HEK293 (cell line): ENCODE measurements at regions not wholly inside any gene's neighbourhood (a gene's known extent, or its start where the extent isn't known, plus 50 kb on each side); places are given as distances from the start of the nearest gene placed in this dataset.

Experiments used
- CTCF ChIA-PET: fragments of 350-600 bp; formaldehyde crosslinking; extraction: SDS; loops from one replicate; lab custom pipeline; 2021; ENCODE audit warnings: antibody characterized with exemption; lab: Yijun Ruan, JAX
- POLR2A ChIA-PET: fragments of 300-600 bp; formaldehyde crosslinking; extraction: SDS; loops from one replicate; lab custom pipeline; 2020; ENCODE audit warnings: antibody characterized with exemption, inconsistent platforms; lab: Yijun Ruan, JAX
- H3K27ac ChIP-seq: fragments of 200-500 bp; sonication (Bioruptor generic); 2 replicates; pipeline ENCODE4 v1.5.1; 2014; ENCODE audit warnings: low read depth, low read length, control low read depth, inconsistent platforms; ENCODE audit errors: extremely low read depth
- H3K36me3 ChIP-seq, 2 experiments: fragments of 200-500 bp in 1 of 2; sonication (Bioruptor generic) in 1 of 2; 1 replicate in 1 of 2; 2 replicates in 1 of 2; pipeline ENCODE4 v1.5.1; 2014 to 2017; ENCODE audit warnings: inconsistent platforms in 2 of 2, low read length in 2 of 2; ENCODE audit not compliant: control insufficient read depth in 2 of 2, insufficient read depth in 1 of 2
- H3K4me1 ChIP-seq: fragments of 200-500 bp; sonication (Bioruptor generic); 2 replicates; pipeline ENCODE4 v1.5.1; 2014; ENCODE audit warnings: mild to moderate bottlenecking, low read length, inconsistent platforms; ENCODE audit not compliant: control insufficient read depth, insufficient read depth
- H3K4me3 ChIP-seq: 2 replicates; pipeline ENCODE4 v1.5.1; 2011; ENCODE audit warnings: low read depth, mild to moderate bottlenecking, control low read depth, low read length, moderate library complexity
- H3K9me3 ChIP-seq: fragments of 200-500 bp; sonication (Bioruptor generic); 2 replicates; pipeline ENCODE4 v1.5.1; 2014; ENCODE audit warnings: low read depth, low read length, inconsistent platforms; ENCODE audit not compliant: control insufficient read depth, insufficient read depth
- FEZF1 ChIP-seq: fragments of 450-650 bp; formaldehyde crosslinking; IDR thresholded peaks from 2 replicates; pipeline ENCODE4 v1.5.1; 2016; ENCODE audit warnings: missing biosample characterization, missing genetic modification characterization
- HOXA7 ChIP-seq: sonication (generic); formaldehyde crosslinking; IDR thresholded peaks from 2 replicates; pipeline ENCODE4 v1.8.1; 2022; ENCODE audit warnings: missing genetic modification reagents, borderline replicate concordance
- MYNN ChIP-seq: fragments of 450-650 bp; formaldehyde crosslinking; IDR thresholded peaks from 2 replicates; pipeline ENCODE4 v1.5.1; 2016; ENCODE audit warnings: missing biosample characterization, missing genetic modification characterization, borderline replicate concordance
- REPIN1 ChIP-seq: fragments of 450-650 bp; formaldehyde crosslinking; IDR thresholded peaks from 2 replicates; pipeline ENCODE4 v1.5.1; 2017; ENCODE audit warnings: missing biosample characterization, missing genetic modification characterization, low read depth
- SP2 ChIP-seq: fragments of 450-650 bp; formaldehyde crosslinking; IDR thresholded peaks from 2 replicates; pipeline ENCODE4 v1.5.1; 2016; ENCODE audit warnings: missing biosample characterization, missing genetic modification characterization
- YY2 ChIP-seq: fragments of 450-650 bp; formaldehyde crosslinking; IDR thresholded peaks from 2 replicates; pipeline ENCODE4 v1.5.1; 2016; ENCODE audit warnings: missing biosample characterization, missing genetic modification characterization
- ZBTB48 ChIP-seq: fragments of 450-650 bp; formaldehyde crosslinking; IDR thresholded peaks from 2 replicates; pipeline ENCODE4 v1.5.1; 2016; ENCODE audit warnings: missing biosample characterization, missing genetic modification characterization
- ZFP41 ChIP-seq: fragments of 450-650 bp; formaldehyde crosslinking; IDR thresholded peaks from 2 replicates; pipeline ENCODE4 v1.5.1; 2016; ENCODE audit warnings: missing biosample characterization, missing genetic modification characterization, borderline replicate concordance
- ZNF10 ChIP-seq: fragments of 450-650 bp; formaldehyde crosslinking; IDR thresholded peaks from 2 replicates; pipeline ENCODE4 v1.5.1; 2017; ENCODE audit warnings: missing biosample characterization, missing genetic modification characterization
- ZNF121 ChIP-seq: fragments of 450-650 bp; formaldehyde crosslinking; IDR thresholded peaks from 2 replicates; pipeline ENCODE4 v1.5.1; 2016; ENCODE audit warnings: missing biosample characterization, missing genetic modification characterization
- ZNF132 ChIP-seq: fragments of 450-650 bp; formaldehyde crosslinking; IDR thresholded peaks from 2 replicates; pipeline ENCODE4 v1.5.1; 2017; ENCODE audit warnings: missing biosample characterization, missing genetic modification characterization, borderline replicate concordance
- ZNF155 ChIP-seq: fragments of 450-650 bp; formaldehyde crosslinking; IDR thresholded peaks from 2 replicates; pipeline ENCODE4 v1.5.1; 2016; ENCODE audit warnings: missing biosample characterization, missing genetic modification characterization
- ZNF174 ChIP-seq: fragments of 450-650 bp; formaldehyde crosslinking; IDR thresholded peaks from 2 replicates; pipeline ENCODE4 v1.5.0; 2017; ENCODE audit warnings: missing biosample characterization, mild to moderate bottlenecking, missing genetic modification characterization
- ZNF19 ChIP-seq: fragments of 450-650 bp; formaldehyde crosslinking; IDR thresholded peaks from 2 replicates; pipeline ENCODE4; 2016; ENCODE audit warnings: missing biosample characterization, missing genetic modification characterization, low read depth
- ZNF248 ChIP-seq: fragments of 450-650 bp; formaldehyde crosslinking; IDR thresholded peaks from 2 replicates; pipeline ENCODE4 v1.5.1; 2017; ENCODE audit warnings: missing biosample characterization, missing genetic modification characterization
- ZNF274 ChIP-seq, 2 experiments: fragments of 200-500 bp in 1 of 2; fragments of 450-650 bp in 1 of 2; sonication (Bioruptor generic) in 1 of 2; formaldehyde crosslinking in 1 of 2; IDR thresholded peaks; 2 replicates each; pipeline versions ENCODE4 v1.5.1 to v1.6.1; 2014 to 2016; ENCODE audit warnings: borderline replicate concordance in 1 of 2, inconsistent platforms in 1 of 2, low read length in 1 of 2, missing biosample characterization in 1 of 2, missing genetic modification characterization in 1 of 2
- ZNF302 ChIP-seq: fragments of 450-650 bp; formaldehyde crosslinking; IDR thresholded peaks from 2 replicates; pipeline ENCODE4 v1.5.1; 2016; ENCODE audit warnings: missing biosample characterization, missing genetic modification characterization, low read depth
- ZNF335 ChIP-seq: fragments of 450-650 bp; formaldehyde crosslinking; conservative IDR thresholded peaks from 2 replicates; pipeline ENCODE4 v1.5.1; 2016; ENCODE audit warnings: missing biosample characterization, missing genetic modification characterization
- ZNF423 ChIP-seq: fragments of 450-650 bp; formaldehyde crosslinking; IDR thresholded peaks from 2 replicates; pipeline ENCODE4 v1.5.1; 2016; ENCODE audit warnings: missing biosample characterization, missing genetic modification characterization
- ZNF426 ChIP-seq: fragments of 450-650 bp; formaldehyde crosslinking; IDR thresholded peaks from 2 replicates; pipeline ENCODE4 v1.5.1; 2017; ENCODE audit warnings: missing biosample characterization, missing genetic modification characterization, mild to moderate bottlenecking, inconsistent platforms, moderate library complexity
- ZNF560 ChIP-seq: fragments of 450-650 bp; formaldehyde crosslinking; IDR thresholded peaks from 2 replicates; pipeline ENCODE4 v1.5.1; 2017; ENCODE audit warnings: missing biosample characterization, missing genetic modification characterization, borderline replicate concordance
- ZNF701 ChIP-seq: fragments of 450-650 bp; formaldehyde crosslinking; IDR thresholded peaks from 2 replicates; pipeline ENCODE4 v1.5.1; 2016; ENCODE audit warnings: missing biosample characterization, missing genetic modification characterization
- ZNF792 ChIP-seq: fragments of 450-650 bp; formaldehyde crosslinking; IDR thresholded peaks from 2 replicates; pipeline ENCODE4 v1.5.1; 2016; ENCODE audit warnings: missing biosample characterization, missing genetic modification characterization
- ZNF830 ChIP-seq: fragments of 450-650 bp; IDR thresholded peaks from 2 replicates; pipeline ENCODE4 v1.5.0; 2018; ENCODE audit warnings: missing biosample characterization, missing genetic modification characterization, low read depth, mild to moderate bottlenecking, moderate library complexity
- ZXDB ChIP-seq: fragments of 450-650 bp; formaldehyde crosslinking; IDR thresholded peaks from 2 replicates; pipeline ENCODE4 v1.5.1; 2016; ENCODE audit warnings: missing biosample characterization, missing genetic modification characterization
- TF ChIP-seq, protein P1 (sequence below): fragments of 450-650 bp; formaldehyde crosslinking; IDR thresholded peaks from 2 replicates; pipeline ENCODE4 v1.5.1; 2016; ENCODE audit warnings: missing biosample characterization, missing genetic modification characterization
- TF ChIP-seq, protein P2 (sequence below): fragments of 450-650 bp; formaldehyde crosslinking; IDR thresholded peaks from 2 replicates; pipeline ENCODE4 v1.5.1; 2016; ENCODE audit warnings: missing biosample characterization, missing genetic modification characterization, low read depth

DNA sequence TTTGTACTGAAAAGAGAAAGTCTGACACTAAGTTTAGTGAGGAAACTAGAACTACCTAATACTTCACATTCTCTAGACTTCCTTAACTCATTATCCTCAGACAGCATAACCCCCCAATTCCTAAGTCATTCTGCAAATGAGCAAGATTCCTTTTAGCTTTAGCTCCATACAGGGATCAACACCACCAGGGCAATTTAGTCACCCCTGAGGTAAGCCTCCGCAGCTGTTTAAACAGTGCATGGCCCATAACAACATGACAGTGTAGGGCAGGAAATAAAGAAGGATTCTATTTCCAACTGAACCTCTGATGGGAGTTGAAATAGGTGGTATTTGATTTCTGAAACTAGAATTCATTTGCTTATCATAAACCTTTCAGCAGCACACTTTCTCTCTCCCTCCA is 112.8 kb upstream of the DKK2 start:
- no peak overlapping the region for H3K4me3 ChIP-seq
- TF ChIP-seq ZNF132 (no peak), ZNF701 (tag by site-specific recombination) (no peak), ZNF335 (tag by site-specific recombination) (no peak), ZNF792 (tag by site-specific recombination) (no peak), REPIN1 (no peak), ZBTB48 (tag by site-specific recombination) (no peak), ZNF174 (tag by site-specific recombination) (no peak), ZNF248 (tag by site-specific recombination) (no peak), MYNN (tag by site-specific recombination) (no peak)
- TF ChIP-seq, protein P1, sequence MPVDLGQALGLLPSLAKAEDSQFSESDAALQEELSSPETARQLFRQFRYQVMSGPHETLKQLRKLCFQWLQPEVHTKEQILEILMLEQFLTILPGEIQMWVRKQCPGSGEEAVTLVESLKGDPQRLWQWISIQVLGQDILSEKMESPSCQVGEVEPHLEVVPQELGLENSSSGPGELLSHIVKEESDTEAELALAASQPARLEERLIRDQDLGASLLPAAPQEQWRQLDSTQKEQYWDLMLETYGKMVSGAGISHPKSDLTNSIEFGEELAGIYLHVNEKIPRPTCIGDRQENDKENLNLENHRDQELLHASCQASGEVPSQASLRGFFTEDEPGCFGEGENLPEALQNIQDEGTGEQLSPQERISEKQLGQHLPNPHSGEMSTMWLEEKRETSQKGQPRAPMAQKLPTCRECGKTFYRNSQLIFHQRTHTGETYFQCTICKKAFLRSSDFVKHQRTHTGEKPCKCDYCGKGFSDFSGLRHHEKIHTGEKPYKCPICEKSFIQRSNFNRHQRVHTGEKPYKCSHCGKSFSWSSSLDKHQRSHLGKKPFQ (tag by site-specific recombination): no peak
- TF ChIP-seq, all 188 proteins: peak for 0
- no peak overlapping the region for H3K27ac ChIP-seq
- H3K9me3 ChIP-seq: no peaks in the 10 kb centered on the region
- CTCF ChIA-PET: no interaction called here
- POLR2A ChIA-PET: no interaction called here
- H3K4me1 ChIP-seq: no peaks in the 10 kb centered on the region
- H3K36me3 ChIP-seq: no peaks in the 10 kb centered on the region

DNA sequence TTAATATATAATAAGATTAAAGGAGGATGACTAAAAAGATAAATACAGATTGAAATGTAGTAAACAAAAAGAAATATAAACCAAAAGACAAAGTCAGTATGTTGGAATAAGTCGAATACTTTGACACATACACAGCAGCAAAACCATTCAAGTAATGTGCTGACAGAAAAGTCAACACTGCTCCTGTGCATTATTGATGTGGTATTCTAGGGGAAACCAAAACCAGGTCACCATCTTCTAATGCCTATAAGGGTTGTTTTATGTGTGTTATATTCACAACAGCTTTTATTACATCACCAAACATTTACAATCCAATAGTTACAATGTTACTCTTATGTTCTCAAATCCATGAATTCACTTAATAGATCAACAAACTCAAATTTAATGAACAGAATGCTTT is 111.8 kb upstream of the DKK2 start:
- TF ChIP-seq ZNF830 (tag by site-specific recombination) (no peak), ZFP41 (no peak), YY2 (tag by site-specific recombination) (no peak), ZNF155 (no peak), ZNF10 (tag by site-specific recombination) (no peak), ZNF423 (tag by site-specific recombination) (no peak), FEZF1 (no peak), ZNF121 (tag by site-specific recombination) (no peak), ZNF19 (tag by site-specific recombination) (no peak), ZNF274 (IDR thresholded peaks at IDR 0.05; ENCODE audit: low read length) (no peak), ZNF274 (tag by site-specific recombination; IDR thresholded peaks at IDR 0.05; ENCODE audit: borderline replicate concordance) (no peak), ZXDB (tag by site-specific recombination) (no peak)
- CTCF ChIA-PET: interaction anchor here (0.6 kb wide), 1 partner anchor 29 kb away, joined by 4 read pairs; no protein-coding TSS in a partner anchor
- Histone ChIP-seq H3K36me3 (no peaks in the 10 kb centered on the region), H3K27ac (no peak overlapping the region), H3K4me1 (no peaks in the 10 kb centered on the region), H3K4me3 (no peak overlapping the region), H3K9me3 (no peaks in the 10 kb centered on the region)
- POLR2A ChIA-PET: no interaction called here

DNA sequence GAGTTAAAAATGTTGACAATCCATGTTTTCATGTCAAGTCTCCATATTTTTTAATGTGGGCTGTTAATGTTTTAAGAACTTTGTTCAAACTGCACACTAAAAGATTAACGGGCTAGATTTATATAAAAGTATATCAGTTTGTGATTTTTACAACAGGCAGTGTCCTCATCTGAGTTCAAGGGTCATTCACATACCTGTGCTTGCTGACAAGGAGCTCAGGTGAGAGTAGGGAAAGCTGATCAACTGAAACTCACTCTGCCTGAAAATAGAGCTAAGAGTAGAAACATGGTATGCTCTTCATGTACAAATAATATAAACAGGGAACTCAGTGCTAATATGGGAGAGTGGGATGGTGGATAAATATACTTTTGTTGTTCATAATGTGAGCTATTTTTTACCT is 102.3 kb upstream of the DKK2 start:
- H3K36me3 ChIP-seq: no peaks in the 10 kb centered on the region
- H3K9me3 ChIP-seq: no peaks in the 10 kb centered on the region
- no peak overlapping the region for H3K27ac ChIP-seq
- TF ChIP-seq, protein P2, sequence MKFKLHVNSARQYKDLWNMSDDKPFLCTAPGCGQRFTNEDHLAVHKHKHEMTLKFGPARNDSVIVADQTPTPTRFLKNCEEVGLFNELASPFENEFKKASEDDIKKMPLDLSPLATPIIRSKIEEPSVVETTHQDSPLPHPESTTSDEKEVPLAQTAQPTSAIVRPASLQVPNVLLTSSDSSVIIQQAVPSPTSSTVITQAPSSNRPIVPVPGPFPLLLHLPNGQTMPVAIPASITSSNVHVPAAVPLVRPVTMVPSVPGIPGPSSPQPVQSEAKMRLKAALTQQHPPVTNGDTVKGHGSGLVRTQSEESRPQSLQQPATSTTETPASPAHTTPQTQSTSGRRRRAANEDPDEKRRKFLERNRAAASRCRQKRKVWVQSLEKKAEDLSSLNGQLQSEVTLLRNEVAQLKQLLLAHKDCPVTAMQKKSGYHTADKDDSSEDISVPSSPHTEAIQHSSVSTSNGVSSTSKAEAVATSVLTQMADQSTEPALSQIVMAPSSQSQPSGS: no peak
- TF ChIP-seq ZNF426 (no peak), ZNF302 (tag by site-specific recombination) (no peak), ZNF560 (tag by site-specific recombination) (no peak), HOXA7 (CRISPR knock-in tag) (no peak), SP2 (tag by site-specific recombination) (no peak)
- H3K4me1 ChIP-seq: no peaks in the 10 kb centered on the region
- ChIA-PET POLR2A (interaction anchor here (0.6 kb wide), 1 partner anchor 253 kb away, joined by 8 read pairs; no protein-coding TSS in a partner anchor), CTCF (no interaction called here)
- no peak overlapping the region for H3K4me3 ChIP-seq
